Suprapubic skin (tissue), 4 donors: ENCODE measurements at regions not wholly inside any gene's neighbourhood (a gene's known extent, or its start where the extent isn't known, plus 50 kb on each side); places are given as distances from the start of the nearest gene placed in this dataset.

Experiments
- CTCF ChIP-seq, 2 donors: fragments of 200-600 bp in 1 of 2; fragments of 450-650 bp in 1 of 2; sonication (generic) in 1 of 2; IDR thresholded peaks; one replicate each; pipeline ENCODE4 v1.5.1; 2016 to 2019; ENCODE audit warnings: antibody characterized with exemption in 2 of 2, mild to moderate bottlenecking in 1 of 2, moderate library complexity in 1 of 2
- EP300 ChIP-seq: sonication (generic); formaldehyde crosslinking; IDR thresholded peaks from one replicate; pipeline ENCODE4 v1.6.1; 2017; ENCODE audit warnings: antibody characterized with exemption
- POLR2A ChIP-seq, 2 donors: fragments of 450-650 bp; IDR thresholded peaks; one replicate each; pipeline ENCODE4 v1.6.1; 2017; ENCODE audit warnings: antibody characterized with exemption in 2 of 2, mild to moderate bottlenecking in 2 of 2, moderate library complexity in 2 of 2
- POLR2AphosphoS5 ChIP-seq, 3 donors: sonication (generic); formaldehyde crosslinking; IDR thresholded peaks; one replicate each; pipeline ENCODE4 v1.6.1; 2017; ENCODE audit warnings: antibody characterized with exemption in 3 of 3

- no peak for TF ChIP-seq CTCF (IDR thresholded peaks at IDR 0.05)
- no peak for TF ChIP-seq POLR2A (IDR thresholded peaks at IDR 0.05)
- TF ChIP-seq EP300: no peak
- TF ChIP-seq POLR2AphosphoS5 (IDR thresholded peaks at IDR 0.05): no peak
Measured at GRCh38 chr12:125373375-125373774, 308.1 kb downstream of the AACS start.
